A673 (cell line): ENCODE measurements at regions not wholly inside any gene's neighbourhood (a gene's known extent, or its start where the extent isn't known, plus 50 kb on each side); places are given as distances from the start of the nearest gene placed in this dataset.

Experiments used
- BruUV-seq: library from RNA; stranded (reverse); fragments of 400-500 nt; replicated peaks from 2 replicates; lab custom pipeline; 2021; lab: Mats Ljungman, UMichigan
- CTCF ChIA-PET: fragments of 300-600 bp; sonication (Branson Sonifier 250); formaldehyde crosslinking; loops from one replicate; lab custom pipeline; 2022; ENCODE audit warnings: antibody characterized with exemption; lab: Charles Lee
- POLR2A ChIA-PET: fragments of 300-600 bp; sonication (Branson Sonifier 250); formaldehyde crosslinking; loops from one replicate; lab custom pipeline; 2022; ENCODE audit warnings: antibody characterized with exemption; ENCODE audit not compliant: low non-redundant PET; lab: Charles Lee
- DNase-seq: peaks from one replicate; pipeline ENCODE4 v3.0.0-alpha.2; 2015; ENCODE audit warnings: low spot score
- H3K27ac ChIP-seq: fragments of 200-600 bp; sonication (generic); 2 replicates; pipeline ENCODE4 v1.5.1; 2016; ENCODE audit warnings: mixed run types, low read depth, mild to moderate bottlenecking, mixed read lengths, antibody characterized with exemption, low read length; ENCODE audit not compliant: poor library complexity, severe bottlenecking
- H3K27me3 ChIP-seq: fragments of 200-600 bp; sonication (generic); replicated peaks from 2 replicates; pipeline ENCODE4 v1.6.1; 2017; ENCODE audit warnings: mixed run types, low read depth, mild to moderate bottlenecking, mixed read lengths, antibody characterized with exemption, low read length; ENCODE audit not compliant: insufficient read depth, poor library complexity
- H3K36me3 ChIP-seq: fragments of 200-600 bp; sonication (generic); 2 replicates; pipeline ENCODE4 v1.6.1; 2016; ENCODE audit warnings: mixed run types, mild to moderate bottlenecking, mixed read lengths, antibody characterized with exemption, low read length; ENCODE audit not compliant: insufficient read depth, poor library complexity, severe bottlenecking
- H3K4me1 ChIP-seq: fragments of 200-600 bp; sonication (generic); 2 replicates; pipeline ENCODE4 v1.6.1; 2017; ENCODE audit warnings: mixed run types, mild to moderate bottlenecking, mixed read lengths, antibody characterized with exemption, low read length; ENCODE audit not compliant: insufficient read depth, poor library complexity, severe bottlenecking
- H3K4me3 ChIP-seq: fragments of 200-600 bp; sonication (generic); 2 replicates; pipeline ENCODE4 v1.5.1; 2016; ENCODE audit warnings: low read depth, mixed run types, mild to moderate bottlenecking, mixed read lengths, low read length; ENCODE audit not compliant: poor library complexity, severe bottlenecking
- H3K9me3 ChIP-seq: fragments of 200-600 bp; sonication (generic); 2 replicates; pipeline ENCODE4 v1.6.1; 2016; ENCODE audit warnings: mixed run types, low read depth, mild to moderate bottlenecking, mixed read lengths, antibody characterized with exemption, low read length; ENCODE audit not compliant: poor library complexity, severe bottlenecking
- CTCF ChIP-seq: fragments of 300-800, 200-600 bp; sonication (generic); conservative IDR thresholded peaks from 2 replicates; pipeline ENCODE4 v1.5.1; 2017; ENCODE audit warnings: low read depth, mild to moderate bottlenecking, antibody characterized with exemption, low read length, moderate library complexity, mixed read lengths
- EZH2 ChIP-seq: fragments of 200-600 bp; sonication (generic); IDR thresholded peaks from 2 replicates; pipeline ENCODE4 v1.6.1; 2017; ENCODE audit warnings: borderline replicate concordance, low read depth, mild to moderate bottlenecking, mixed read lengths, antibody characterized with exemption, low read length; ENCODE audit not compliant: poor library complexity, severe bottlenecking
- intact Hi-C: fragments of 100-400 bp; cut with micrococcal nuclease; formaldehyde crosslinking; loops from one replicate; pipeline ENCODE4 v1.10.0; 2022; ENCODE audit not compliant: unreplicated experiment

- no peak for DNase-seq
- Histone ChIP-seq H3K4me3 (no peak overlapping the region), H3K9me3 (no peaks in the 10 kb centered on the region), H3K36me3 (no peaks in the 10 kb centered on the region), H3K27me3 (no peaks in the 10 kb centered on the region), H3K4me1 (no peaks in the 10 kb centered on the region), H3K27ac (no peak overlapping the region)
- ChIA-PET CTCF (no interaction called here), POLR2A (no interaction called here)
- TF ChIP-seq EZH2 = no peak
- intact Hi-C loops = no loop called here
- no TSS peak for BruUV-seq
These were observed 146.2 kb upstream of the SMLR1 start for GRCh38 chr6:130681028-130681427.

- Histone ChIP-seq H3K4me3 (no peak overlapping the region), H3K9me3 (no peaks in the 10 kb centered on the region), H3K27me3 (no peaks in the 10 kb centered on the region), H3K36me3 (no peaks in the 10 kb centered on the region), H3K4me1 (no peaks in the 10 kb centered on the region), H3K27ac (no peak overlapping the region)
- TF ChIP-seq EZH2 (no peak), CTCF (no peak)
- DNase-seq = no peak
- intact Hi-C loops = no loop called here
- BruUV-seq = no TSS peak
- POLR2A ChIA-PET = no interaction called here
- CTCF ChIA-PET = no interaction called here
These were observed 145.1 kb upstream of the SMLR1 start for GRCh38 chr6:130682066-130682465.

- POLR2A ChIA-PET = no interaction called here
- DNase-seq = no peak
- CTCF ChIA-PET = no interaction called here
- intact Hi-C loops = no loop called here
- Histone ChIP-seq H3K27ac (no peak overlapping the region), H3K36me3 (no peaks in the 10 kb centered on the region), H3K9me3 (no peaks in the 10 kb centered on the region), H3K4me1 (no peaks in the 10 kb centered on the region), H3K4me3 (no peak overlapping the region), H3K27me3 (no peaks in the 10 kb centered on the region)
- no TSS peak for BruUV-seq
- TF ChIP-seq EZH2 = no peak
- no peak for TF ChIP-seq CTCF
These were observed 143.3 kb upstream of the SMLR1 start for GRCh38 chr6:130683761-130684517.

DNA sequence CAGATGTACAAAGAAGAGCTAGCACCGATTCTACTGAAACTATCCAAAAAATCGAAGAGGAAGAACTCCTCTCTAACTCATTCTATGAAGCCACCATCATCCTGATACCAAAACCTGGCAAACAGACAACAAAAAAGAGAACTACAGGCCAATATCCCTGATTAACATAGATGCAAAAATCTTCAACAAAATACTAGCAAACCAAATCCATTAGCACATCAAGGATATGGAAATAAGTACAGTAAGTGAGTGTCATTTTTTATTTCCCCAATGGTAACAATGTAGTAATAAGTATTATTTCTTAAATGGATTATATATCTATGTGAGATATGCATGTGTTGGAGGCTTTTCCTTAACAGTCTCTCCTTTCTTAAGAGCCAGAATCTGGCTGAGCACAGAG, 134.5 kb upstream of the SMLR1 start:
- DNase-seq = no peak
- H3K4me1 ChIP-seq = no peaks in the 10 kb centered on the region
- no peaks in the 10 kb centered on the region for H3K27me3 ChIP-seq
- H3K4me3 ChIP-seq = no peak overlapping the region
- ChIA-PET POLR2A (no interaction called here), CTCF (no interaction called here)
- intact Hi-C loops = no loop called here
- no peaks in the 10 kb centered on the region for H3K36me3 ChIP-seq
- H3K27ac ChIP-seq = no peak overlapping the region
- no peaks in the 10 kb centered on the region for H3K9me3 ChIP-seq
- no TSS peak for BruUV-seq
- no peak for TF ChIP-seq EZH2
- no peak for TF ChIP-seq CTCF
